Rectal smooth muscle tissue (tissue), 1 donor: ENCODE measurements at regions not wholly inside any gene's neighbourhood (a gene's known extent, or its start where the extent isn't known, plus 50 kb on each side); places are given as distances from the start of the nearest gene placed in this dataset.

Experiments used
- H3K27ac ChIP-seq: one replicate; pipeline ENCODE4 v1.7.0; 2013; ENCODE audit warnings: low read depth, low read length, inconsistent platforms
- H3K27me3 ChIP-seq: one replicate; pipeline ENCODE4 v1.7.0; 2013; ENCODE audit warnings: low read length; ENCODE audit not compliant: control insufficient read depth, insufficient read depth
- H3K36me3 ChIP-seq: one replicate; pipeline ENCODE4 v1.7.0; 2013; ENCODE audit warnings: low read length; ENCODE audit not compliant: control insufficient read depth, insufficient read depth
- H3K4me1 ChIP-seq: one replicate; pipeline ENCODE4 v1.7.0; 2013; ENCODE audit warnings: low read length; ENCODE audit not compliant: control insufficient read depth, insufficient read depth
- H3K4me3 ChIP-seq: one replicate; pipeline ENCODE4 v1.7.0; 2013; ENCODE audit warnings: low read length
- H3K9ac ChIP-seq: one replicate; pipeline ENCODE4 v1.7.0; 2013; ENCODE audit warnings: low read length

- H3K9ac ChIP-seq, result no peak overlapping the region
- no peak overlapping the region for H3K4me3 ChIP-seq
- H3K27ac ChIP-seq, result no peak overlapping the region
- no peaks in the 10 kb centered on the region for H3K4me1 ChIP-seq
- H3K27me3 ChIP-seq, result no peaks in the 10 kb centered on the region
- no peaks in the 10 kb centered on the region for H3K36me3 ChIP-seq
Observed at GRCh38 chr5:96605144-96605837, 56.9 kb upstream of the CAST start.

- Histone ChIP-seq H3K4me1 (peaks cover 4% of the 10 kb centered on the region), H3K4me3 (no peak overlapping the region), H3K36me3 (no peaks in the 10 kb centered on the region), H3K27me3 (no peaks in the 10 kb centered on the region), H3K27ac (no peak overlapping the region), H3K9ac (no peak overlapping the region)
Observed at GRCh38 chr5:96609369-96609768, 52.8 kb upstream of the CAST start.

GRCh38 chr5:96610747-96611146, 51.4 kb upstream of the CAST start:
- H3K4me3 ChIP-seq, result no peak overlapping the region
- no peak overlapping the region for H3K27ac ChIP-seq
- no peaks in the 10 kb centered on the region for H3K36me3 ChIP-seq
- H3K27me3 ChIP-seq, result no peaks in the 10 kb centered on the region
- no peak overlapping the region for H3K9ac ChIP-seq
- peaks cover 5% of the 10 kb centered on the region for H3K4me1 ChIP-seq

- H3K9ac ChIP-seq, result no peak overlapping the region
- H3K27ac ChIP-seq, result no peak overlapping the region
- no peaks in the 10 kb centered on the region for H3K27me3 ChIP-seq
- H3K4me3 ChIP-seq, result no peak overlapping the region
- peaks cover 5% of the 10 kb centered on the region for H3K4me1 ChIP-seq
- H3K36me3 ChIP-seq, result no peaks in the 10 kb centered on the region
Observed at GRCh38 chr5:96611946-96612345, 50.2 kb upstream of the CAST start.
